Kidney epithelial cell (primary cell): ENCODE measurements at regions not wholly inside any gene's neighbourhood (a gene's known extent, or its start where the extent isn't known, plus 50 kb on each side); places are given as distances from the start of the nearest gene placed in this dataset.

ENCODE experiments used
- DNase-seq: peaks from one replicate; pipeline ENCODE4 v3.0.0-alpha.2; 2010; ENCODE audit warnings: low read depth
- H3K27me3 ChIP-seq: 2 replicates; pipeline ENCODE4 v1.6.0; 2011; ENCODE audit warnings: low read length; ENCODE audit not compliant: control insufficient read depth, insufficient read depth
- H3K36me3 ChIP-seq: 2 replicates; pipeline ENCODE4 v1.5.1; 2011; ENCODE audit warnings: low read length; ENCODE audit not compliant: control insufficient read depth, insufficient read depth
- H3K4me3 ChIP-seq: 2 replicates; pipeline ENCODE4 v1.5.1; 2011; ENCODE audit warnings: low read depth, mild to moderate bottlenecking, control low read depth, low read length
- CTCF ChIP-seq: IDR thresholded peaks from 2 replicates; pipeline ENCODE4 v1.5.1; 2011; ENCODE audit warnings: mild to moderate bottlenecking, moderate library complexity, low read length, control low read depth, inconsistent platforms; ENCODE audit not compliant: insufficient read depth, poor library complexity, severe bottlenecking

- Histone ChIP-seq H3K4me3 (peak overlapping the region; percentile 7), H3K27me3 (peaks cover 40% of the 10 kb centered on the region), H3K36me3 (no peaks in the 10 kb centered on the region)
- no peak for TF ChIP-seq CTCF
- DNase-seq, result no peak
These were observed 69.9 kb downstream of the ASCL4 start for GRCh38 chr12:107844312-107844921.

GRCh38 chr12:107845226-107845979 is 70.9 kb downstream of the ASCL4 start:
- Histone ChIP-seq H3K27me3 (peaks cover 40% of the 10 kb centered on the region), H3K36me3 (no peaks in the 10 kb centered on the region), H3K4me3 (no peak overlapping the region)
- no peak for DNase-seq
- no peak for TF ChIP-seq CTCF

GRCh38 chr12:107845980-107846659 is 71.6 kb downstream of the ASCL4 start:
- no peak for TF ChIP-seq CTCF
- no peak for DNase-seq
- peaks cover 40% of the 10 kb centered on the region for H3K27me3 ChIP-seq
- no peak overlapping the region for H3K4me3 ChIP-seq
- H3K36me3 ChIP-seq, result no peaks in the 10 kb centered on the region

GRCh38 chr12:107847430-107847829 is 72.9 kb downstream of the ASCL4 start:
- no peak for TF ChIP-seq CTCF
- DNase-seq, result no peak
- H3K27me3 ChIP-seq, result peaks cover 40% of the 10 kb centered on the region

GRCh38 chr12:107847830-107848229 is 73.3 kb downstream of the ASCL4 start:
- DNase-seq, result no peak
- no peaks in the 10 kb centered on the region for H3K36me3 ChIP-seq
- H3K27me3 ChIP-seq, result peaks cover 40% of the 10 kb centered on the region
- TF ChIP-seq CTCF, result no peak
- no peak overlapping the region for H3K4me3 ChIP-seq

More at GRCh38 chr12:107847430-107847829, 72.9 kb downstream of the ASCL4 start:
- H3K36me3 ChIP-seq, result no peaks in the 10 kb centered on the region
- no peak overlapping the region for H3K4me3 ChIP-seq
